GM10248 (cell line): ENCODE measurements at regions not wholly inside any gene's neighbourhood (a gene's known extent, or its start where the extent isn't known, plus 50 kb on each side); places are given as distances from the start of the nearest gene placed in this dataset.
"Not testable (repeated sequence)": the region's sequence is repeated elsewhere in the genome, so short reads cannot be mapped to it uniquely, and the experiment has no call there.

Experiments
- CTCF ChIA-PET: fragments of 300-600 bp; sonication (Branson Sonifier 250); formaldehyde crosslinking; extraction: SDS; loops from one replicate; lab custom pipeline; 2021; ENCODE audit warnings: antibody characterized with exemption; lab: Yijun Ruan, JAX
- POLR2A ChIA-PET: fragments of 350-650 bp; sonication (Branson Sonifier 250); formaldehyde crosslinking; extraction: SDS; loops from one replicate; lab custom pipeline; 2020; ENCODE audit warnings: antibody characterized with exemption; lab: Yijun Ruan, JAX
- DNase-seq: peaks from one replicate; pipeline ENCODE4 v3.0.0; 2012; ENCODE audit errors: extremely low spot score
- CTCF ChIP-seq: IDR thresholded peaks from 2 replicates; pipeline ENCODE4 v1.5.1; 2012; ENCODE audit warnings: mild to moderate bottlenecking, low read depth; ENCODE audit errors: extremely low read depth, missing control alignments, control extremely low read depth

GRCh38 chrX:127404161-127404560 lies 584.6 kb downstream of the PRR32 start:
- no peak for TF ChIP-seq CTCF
- ChIA-PET CTCF (no interaction called here), POLR2A (no interaction called here)
- no peak for DNase-seq

GRCh38 chrX:127400231-127400630 lies 580.7 kb downstream of the PRR32 start:
- POLR2A ChIA-PET, DNase-seq, CTCF ChIA-PET: not testable (repeated sequence)

GRCh38 chrX:127390316-127390715 lies 570.8 kb downstream of the PRR32 start:
- no peak for DNase-seq
- ChIA-PET POLR2A (no interaction called here), CTCF (no interaction called here)
- no peak for TF ChIP-seq CTCF

GRCh38 chrX:127389900-127390299 lies 570.4 kb downstream of the PRR32 start:
- DNase-seq: no peak

More at GRCh38 chrX:127389900-127390299, 570.4 kb downstream of the PRR32 start:
- ChIA-PET POLR2A (no interaction called here), CTCF (no interaction called here)
- TF ChIP-seq CTCF: no peak
